GM23338 (cell line): ENCODE measurements at regions not wholly inside any gene's neighbourhood (a gene's known extent, or its start where the extent isn't known, plus 50 kb on each side); places are given as distances from the start of the nearest gene placed in this dataset.

ENCODE experiments used
- ATAC-seq: fragments of 200-7000 bp; cut with Tn5 transposase; 3 replicates; pipeline ENCODE4 v1.9.1; 2020
- DNase-seq: peaks from one replicate; pipeline ENCODE4 v3.0.0-alpha.2; 2015; ENCODE audit warnings: low spot score
- H2AFZ ChIP-seq: fragments of 200-600 bp; sonication (generic); 2 replicates; pipeline ENCODE4 v1.8.0; 2016; ENCODE audit warnings: antibody characterized with exemption, mild to moderate bottlenecking, moderate library complexity
- H3F3A ChIP-seq: fragments of 200-600 bp; sonication (generic); replicated peaks from 2 replicates; pipeline ENCODE4 v1.8.0; 2017; ENCODE audit warnings: antibody characterized with exemption, mixed run types, low read depth
- H3K27ac ChIP-seq: fragments of 200-600 bp; sonication (generic); 2 replicates; pipeline ENCODE4 v1.6.1; 2016; ENCODE audit warnings: low read depth
- H3K27me3 ChIP-seq: fragments of 200-600 bp; sonication (generic); 2 replicates; pipeline ENCODE4 v1.8.0; 2016; ENCODE audit warnings: mild to moderate bottlenecking, mixed run types, moderate library complexity; ENCODE audit not compliant: insufficient read depth
- H3K36me3 ChIP-seq: fragments of 200-600 bp; sonication (generic); 2 replicates; pipeline ENCODE4 v1.8.0; 2016; ENCODE audit warnings: mild to moderate bottlenecking; ENCODE audit not compliant: insufficient read depth
- H3K4me1 ChIP-seq: fragments of 200-600 bp; sonication (generic); 2 replicates; pipeline ENCODE4 v1.8.0; 2016; ENCODE audit warnings: mild to moderate bottlenecking, moderate library complexity; ENCODE audit not compliant: insufficient read depth
- H3K4me2 ChIP-seq: fragments of 200-600 bp; sonication (generic); 2 replicates; pipeline ENCODE4 v1.7.1; 2017; ENCODE audit warnings: mixed run types
- H3K4me3 ChIP-seq: fragments of 200-600 bp; sonication (generic); 2 replicates; pipeline ENCODE4 v1.6.1; 2016; ENCODE audit warnings: mixed run types
- H3K79me2 ChIP-seq: fragments of 200-600 bp; sonication (generic); replicated peaks from 2 replicates; pipeline ENCODE4 v1.8.0; 2017; ENCODE audit warnings: mild to moderate bottlenecking; ENCODE audit not compliant: insufficient read depth
- H3K9me2 ChIP-seq: fragments of 200-600 bp; sonication (generic); 2 replicates; pipeline ENCODE4 v1.8.0; 2017; ENCODE audit not compliant: insufficient read depth
- H4K20me1 ChIP-seq: fragments of 200-600 bp; sonication (generic); replicated peaks from 2 replicates; pipeline ENCODE4 v1.8.0; 2017; ENCODE audit warnings: mild to moderate bottlenecking; ENCODE audit not compliant: insufficient read depth
- H3K27ac Mint-ChIP-seq: 2 replicates; pipeline ENCODE4 v1.8.0; 2020; ENCODE audit warnings: inconsistent platforms, mild to moderate bottlenecking, moderate library complexity, mixed read lengths
- H3K27me3 Mint-ChIP-seq: 3 replicates; pipeline ENCODE4 v1.8.0; 2022; ENCODE audit warnings: low read depth, mild to moderate bottlenecking, moderate library complexity, mixed read lengths, inconsistent platforms; ENCODE audit not compliant: insufficient read depth, poor library complexity
- H3K36me3 Mint-ChIP-seq: 3 replicates; pipeline ENCODE4 v1.8.0; 2021; ENCODE audit warnings: low read depth, mild to moderate bottlenecking, inconsistent platforms, moderate library complexity, mixed read lengths
- H3K4me1 Mint-ChIP-seq: 3 replicates; pipeline ENCODE4 v1.8.0; 2020; ENCODE audit warnings: mild to moderate bottlenecking, inconsistent platforms, mixed read lengths
- H3K4me3 Mint-ChIP-seq: 3 replicates; pipeline ENCODE4 v1.8.0; 2021; ENCODE audit warnings: moderate library complexity, mild to moderate bottlenecking, inconsistent platforms, mixed read lengths
- H3K9me3 Mint-ChIP-seq: 3 replicates; pipeline ENCODE4 v1.8.0; 2020; ENCODE audit warnings: moderate library complexity, mild to moderate bottlenecking, inconsistent platforms, mixed read lengths
- CREB1 ChIP-seq: fragments of 250-450 bp; sonication (Bioruptor Pico); IDR thresholded peaks from 2 replicates; pipeline ENCODE4 v1.5.0; 2020; ENCODE audit warnings: low read depth, mild to moderate bottlenecking, moderate library complexity
- EZH2 ChIP-seq: fragments of 200-600 bp; sonication (generic); IDR thresholded peaks from one replicate; pipeline ENCODE4 v1.8.0; 2017; ENCODE audit warnings: antibody characterized with exemption, mild to moderate bottlenecking, low read depth; ENCODE audit not compliant: unreplicated experiment
- EZH2phosphoT487 ChIP-seq: fragments of 200-600 bp; sonication (generic); IDR thresholded peaks from one replicate; pipeline ENCODE4 v1.8.1; 2018; ENCODE audit warnings: antibody characterized with exemption; ENCODE audit not compliant: unreplicated experiment
- JUNB ChIP-seq: IDR thresholded peaks from one replicate; pipeline ENCODE4 v1.6.1; 2016; ENCODE audit warnings: antibody characterized with exemption; ENCODE audit not compliant: unreplicated experiment
- NANOG ChIP-seq: IDR thresholded peaks from 2 replicates; pipeline ENCODE4 v1.6.1; 2016; ENCODE audit warnings: antibody characterized with exemption, borderline replicate concordance
- POLR2AphosphoS5 ChIP-seq: IDR thresholded peaks from 2 replicates; pipeline ENCODE4 v1.6.1; 2016; ENCODE audit warnings: antibody characterized with exemption, low read depth
- ZNF114 ChIP-seq: fragments of 250-450 bp; sonication (Bioruptor Pico); IDR thresholded peaks from 2 replicates; pipeline ENCODE4 v1.5.0; 2020; ENCODE audit warnings: mild to moderate bottlenecking, moderate library complexity
- ZNF331 ChIP-seq: fragments of 250-450 bp; sonication (Bioruptor Pico); IDR thresholded peaks from 2 replicates; pipeline ENCODE4 v1.5.0; 2020; ENCODE audit warnings: low read depth, mild to moderate bottlenecking, moderate library complexity
- TF ChIP-seq, protein P1 (sequence below): IDR thresholded peaks from one replicate; pipeline ENCODE4 v1.6.1; 2018; ENCODE audit warnings: antibody characterized with exemption; ENCODE audit not compliant: unreplicated experiment
- TF ChIP-seq, protein P2 (sequence below): IDR thresholded peaks from 2 replicates; pipeline ENCODE4 v1.6.1; 2016; ENCODE audit warnings: antibody characterized with exemption
- TF ChIP-seq, protein P3 (sequence below), 2 experiments: fragments of 200-600 bp in 1 of 2; sonication (generic) in 1 of 2; conservative IDR thresholded peaks; 2 replicates each; pipeline versions ENCODE4 v1.5.1 to v1.6.1; 2016 to 2017; ENCODE audit warnings: antibody characterized with exemption in 2 of 2, low read depth in 2 of 2, mild to moderate bottlenecking in 2 of 2, moderate library complexity in 1 of 2

DNA sequence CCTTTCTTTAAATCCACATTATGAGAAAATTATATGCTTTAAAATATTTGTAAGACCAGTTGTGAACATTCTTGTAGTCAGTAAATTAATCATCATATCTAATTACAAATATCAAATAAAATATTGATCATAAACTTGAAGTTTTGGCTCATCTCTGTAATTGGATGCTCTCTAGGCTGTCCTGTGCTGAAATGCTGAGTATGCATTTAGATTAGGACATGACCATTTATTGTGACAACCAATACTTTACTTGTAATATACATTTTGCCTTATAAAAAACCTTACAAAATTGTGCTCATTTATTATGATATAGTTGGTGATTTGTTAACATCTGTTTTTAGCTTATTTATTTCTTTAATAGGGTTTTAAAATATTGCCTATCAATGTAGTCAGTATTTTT is 116.1 kb upstream of the DOCK10 start:
- H3K4me2 ChIP-seq = no peak overlapping the region
- Mint-ChIP-seq H3K27me3 (no peaks in the 10 kb centered on the region), H3K4me3 (no peak overlapping the region), H3K4me1 (no peaks in the 10 kb centered on the region), H3K36me3 (no peaks in the 10 kb centered on the region), H3K9me3 (no peaks in the 10 kb centered on the region; the same call in 1 of the 3 replicates), H3K27ac (no peak overlapping the region)
- DNase-seq (no peak), ATAC-seq (no peak)
- no peak overlapping the region for H2AFZ ChIP-seq
- no peak overlapping the region for H3K27ac ChIP-seq
- TF ChIP-seq, protein P1, sequence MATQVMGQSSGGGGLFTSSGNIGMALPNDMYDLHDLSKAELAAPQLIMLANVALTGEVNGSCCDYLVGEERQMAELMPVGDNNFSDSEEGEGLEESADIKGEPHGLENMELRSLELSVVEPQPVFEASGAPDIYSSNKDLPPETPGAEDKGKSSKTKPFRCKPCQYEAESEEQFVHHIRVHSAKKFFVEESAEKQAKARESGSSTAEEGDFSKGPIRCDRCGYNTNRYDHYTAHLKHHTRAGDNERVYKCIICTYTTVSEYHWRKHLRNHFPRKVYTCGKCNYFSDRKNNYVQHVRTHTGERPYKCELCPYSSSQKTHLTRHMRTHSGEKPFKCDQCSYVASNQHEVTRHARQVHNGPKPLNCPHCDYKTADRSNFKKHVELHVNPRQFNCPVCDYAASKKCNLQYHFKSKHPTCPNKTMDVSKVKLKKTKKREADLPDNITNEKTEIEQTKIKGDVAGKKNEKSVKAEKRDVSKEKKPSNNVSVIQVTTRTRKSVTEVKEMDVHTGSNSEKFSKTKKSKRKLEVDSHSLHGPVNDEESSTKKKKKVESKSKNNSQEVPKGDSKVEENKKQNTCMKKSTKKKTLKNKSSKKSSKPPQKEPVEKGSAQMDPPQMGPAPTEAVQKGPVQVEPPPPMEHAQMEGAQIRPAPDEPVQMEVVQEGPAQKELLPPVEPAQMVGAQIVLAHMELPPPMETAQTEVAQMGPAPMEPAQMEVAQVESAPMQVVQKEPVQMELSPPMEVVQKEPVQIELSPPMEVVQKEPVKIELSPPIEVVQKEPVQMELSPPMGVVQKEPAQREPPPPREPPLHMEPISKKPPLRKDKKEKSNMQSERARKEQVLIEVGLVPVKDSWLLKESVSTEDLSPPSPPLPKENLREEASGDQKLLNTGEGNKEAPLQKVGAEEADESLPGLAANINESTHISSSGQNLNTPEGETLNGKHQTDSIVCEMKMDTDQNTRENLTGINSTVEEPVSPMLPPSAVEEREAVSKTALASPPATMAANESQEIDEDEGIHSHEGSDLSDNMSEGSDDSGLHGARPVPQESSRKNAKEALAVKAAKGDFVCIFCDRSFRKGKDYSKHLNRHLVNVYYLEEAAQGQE = no peak
- TF ChIP-seq, protein P2, sequence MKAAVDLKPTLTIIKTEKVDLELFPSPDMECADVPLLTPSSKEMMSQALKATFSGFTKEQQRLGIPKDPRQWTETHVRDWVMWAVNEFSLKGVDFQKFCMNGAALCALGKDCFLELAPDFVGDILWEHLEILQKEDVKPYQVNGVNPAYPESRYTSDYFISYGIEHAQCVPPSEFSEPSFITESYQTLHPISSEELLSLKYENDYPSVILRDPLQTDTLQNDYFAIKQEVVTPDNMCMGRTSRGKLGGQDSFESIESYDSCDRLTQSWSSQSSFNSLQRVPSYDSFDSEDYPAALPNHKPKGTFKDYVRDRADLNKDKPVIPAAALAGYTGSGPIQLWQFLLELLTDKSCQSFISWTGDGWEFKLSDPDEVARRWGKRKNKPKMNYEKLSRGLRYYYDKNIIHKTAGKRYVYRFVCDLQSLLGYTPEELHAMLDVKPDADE = no peak
- TF ChIP-seq ZNF331 (CRISPR knock-in tag) (no peak), NANOG (no peak), EZH2phosphoT487 (no peak), JUNB (no peak), CREB1 (no peak), POLR2AphosphoS5 (no peak)
- TF ChIP-seq, protein P3, sequence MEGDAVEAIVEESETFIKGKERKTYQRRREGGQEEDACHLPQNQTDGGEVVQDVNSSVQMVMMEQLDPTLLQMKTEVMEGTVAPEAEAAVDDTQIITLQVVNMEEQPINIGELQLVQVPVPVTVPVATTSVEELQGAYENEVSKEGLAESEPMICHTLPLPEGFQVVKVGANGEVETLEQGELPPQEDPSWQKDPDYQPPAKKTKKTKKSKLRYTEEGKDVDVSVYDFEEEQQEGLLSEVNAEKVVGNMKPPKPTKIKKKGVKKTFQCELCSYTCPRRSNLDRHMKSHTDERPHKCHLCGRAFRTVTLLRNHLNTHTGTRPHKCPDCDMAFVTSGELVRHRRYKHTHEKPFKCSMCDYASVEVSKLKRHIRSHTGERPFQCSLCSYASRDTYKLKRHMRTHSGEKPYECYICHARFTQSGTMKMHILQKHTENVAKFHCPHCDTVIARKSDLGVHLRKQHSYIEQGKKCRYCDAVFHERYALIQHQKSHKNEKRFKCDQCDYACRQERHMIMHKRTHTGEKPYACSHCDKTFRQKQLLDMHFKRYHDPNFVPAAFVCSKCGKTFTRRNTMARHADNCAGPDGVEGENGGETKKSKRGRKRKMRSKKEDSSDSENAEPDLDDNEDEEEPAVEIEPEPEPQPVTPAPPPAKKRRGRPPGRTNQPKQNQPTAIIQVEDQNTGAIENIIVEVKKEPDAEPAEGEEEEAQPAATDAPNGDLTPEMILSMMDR (conservative IDR thresholded peaks at IDR 0.05; ENCODE audit: low read depth in 2 of 2) = no peak
- no peaks in the 10 kb centered on the region for H3K79me2 ChIP-seq
- H3K4me1 ChIP-seq = no peaks in the 10 kb centered on the region
- H4K20me1 ChIP-seq = no peaks in the 10 kb centered on the region; the same call in 1 of the 2 replicates
- H3F3A ChIP-seq = no peaks in the 10 kb centered on the region
- no peaks in the 10 kb centered on the region for H3K9me2 ChIP-seq
- no peaks in the 10 kb centered on the region for H3K36me3 ChIP-seq
- no peaks in the 10 kb centered on the region for H3K27me3 ChIP-seq
- no peak overlapping the region for H3K4me3 ChIP-seq

DNA sequence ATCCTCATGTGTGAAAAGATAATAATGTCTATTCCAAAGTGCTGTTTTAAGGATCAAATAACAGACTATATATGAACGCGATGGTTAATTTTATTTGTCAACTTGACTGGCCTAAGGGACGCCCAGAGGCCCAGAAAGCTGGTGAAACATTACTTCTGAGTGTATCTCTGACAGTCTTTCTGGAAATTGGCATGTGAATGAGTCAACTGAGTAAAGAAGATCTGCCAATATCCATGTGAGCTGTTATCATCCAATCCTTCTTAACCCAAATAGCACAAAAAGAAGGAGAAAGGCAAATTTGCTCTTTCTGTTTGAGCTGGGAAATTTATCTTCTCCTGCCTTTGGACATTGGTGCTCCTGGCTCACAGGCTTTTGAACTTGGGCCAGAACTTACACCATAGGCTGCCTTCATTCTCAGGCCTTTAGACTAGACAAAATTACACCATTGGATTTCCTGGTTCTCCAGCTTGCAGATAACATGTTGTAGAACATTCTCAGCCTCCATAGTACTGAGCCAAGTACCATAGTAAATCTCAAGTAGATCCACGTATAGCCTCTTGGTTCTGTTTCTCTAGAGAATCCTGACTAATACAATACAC is 114.7 kb upstream of the DOCK10 start:
- Histone ChIP-seq H3K4me1 (no peaks in the 10 kb centered on the region), H3K27ac (no peak overlapping the region), H3K36me3 (no peaks in the 10 kb centered on the region), H3K4me3 (no peak overlapping the region), H3K9me2 (no peaks in the 10 kb centered on the region), H2AFZ (no peak overlapping the region), H3K4me2 (no peak overlapping the region), H4K20me1 (no peaks in the 10 kb centered on the region; the same call in 1 of the 2 replicates), H3K79me2 (no peaks in the 10 kb centered on the region), H3K27me3 (no peaks in the 10 kb centered on the region), H3F3A (no peaks in the 10 kb centered on the region)
- no peaks in the 10 kb centered on the region; the same call in 1 of the 3 replicates for H3K9me3 Mint-ChIP-seq
- H3K4me1 Mint-ChIP-seq = no peaks in the 10 kb centered on the region
- ATAC-seq = no peak
- DNase-seq = no peak
- no peak overlapping the region for H3K4me3 Mint-ChIP-seq
- H3K27me3 Mint-ChIP-seq = no peaks in the 10 kb centered on the region
- no peaks in the 10 kb centered on the region for H3K36me3 Mint-ChIP-seq
- no peak overlapping the region for H3K27ac Mint-ChIP-seq
- TF ChIP-seq, protein P1 = no peak
- TF ChIP-seq, protein P3 (conservative IDR thresholded peaks at IDR 0.05; ENCODE audit: low read depth in 2 of 2) = no peak
- TF ChIP-seq POLR2AphosphoS5 = no peak
- TF ChIP-seq ZNF114 (CRISPR knock-in tag) = no peak
- TF ChIP-seq EZH2 = no peak
